ENCODE measurements at regions not wholly inside any gene's neighbourhood (a gene's known extent, or its start where the extent isn't known, plus 50 kb on each side); places are given as distances from the start of the nearest gene placed in this dataset.

DNA sequence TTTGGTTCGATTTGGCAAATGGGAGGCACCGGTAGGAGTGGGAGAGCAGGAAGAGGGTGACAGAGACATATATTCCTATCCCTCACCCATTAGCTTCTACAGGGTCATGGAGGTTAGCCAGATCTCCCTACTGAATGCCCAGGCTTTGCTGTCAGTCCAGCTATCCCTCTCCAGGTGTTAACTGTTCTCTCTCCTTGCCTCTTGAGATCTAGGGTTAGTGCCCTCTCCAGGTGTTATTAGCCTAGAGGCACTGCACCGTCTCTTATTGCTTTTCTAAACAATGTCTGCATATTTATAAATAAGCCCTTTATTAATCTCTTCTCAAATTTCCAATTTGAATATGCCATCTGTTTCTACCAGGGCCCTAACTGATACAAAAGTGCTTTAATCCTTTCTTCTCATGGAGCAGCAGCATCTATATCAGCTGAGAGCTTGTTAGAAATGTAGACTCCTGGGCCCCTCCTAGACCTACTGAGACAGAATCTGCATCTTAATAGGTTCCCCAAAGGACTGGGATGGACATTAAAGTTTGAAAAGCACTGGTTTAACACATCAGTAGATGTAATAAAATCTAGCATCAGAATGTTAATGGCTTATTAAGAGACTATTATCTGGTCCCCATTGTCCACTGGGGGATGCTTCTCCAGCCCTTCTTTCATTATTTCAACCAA, 322.5 kb upstream of the SLC24A2 start:
- TF ChIP-seq EZH2 (IDR thresholded peaks at IDR 0.05; ENCODE audit: borderline replicate concordance, low read depth, low read length, severe bottlenecking) (no peak), GATA2 (IDR thresholded peaks at IDR 0.05; ENCODE audit: insufficient read depth, insufficient read length, low read depth, low read length) (no peak), POLR2A (IDR thresholded peaks at IDR 0.05; ENCODE audit: low read depth, low read length) (no peak), MAX (IDR thresholded peaks at IDR 0.05; ENCODE audit: insufficient read depth, insufficient read length) (no peak), JUN (IDR thresholded peaks at IDR 0.05; ENCODE audit: borderline replicate concordance, insufficient read depth, insufficient read length, low read depth) (no peak), POLR2AphosphoS5 (IDR thresholded peaks at IDR 0.05; ENCODE audit: insufficient read depth, low read depth, low read length) (no peak)
- TF ChIP-seq, protein P1, sequence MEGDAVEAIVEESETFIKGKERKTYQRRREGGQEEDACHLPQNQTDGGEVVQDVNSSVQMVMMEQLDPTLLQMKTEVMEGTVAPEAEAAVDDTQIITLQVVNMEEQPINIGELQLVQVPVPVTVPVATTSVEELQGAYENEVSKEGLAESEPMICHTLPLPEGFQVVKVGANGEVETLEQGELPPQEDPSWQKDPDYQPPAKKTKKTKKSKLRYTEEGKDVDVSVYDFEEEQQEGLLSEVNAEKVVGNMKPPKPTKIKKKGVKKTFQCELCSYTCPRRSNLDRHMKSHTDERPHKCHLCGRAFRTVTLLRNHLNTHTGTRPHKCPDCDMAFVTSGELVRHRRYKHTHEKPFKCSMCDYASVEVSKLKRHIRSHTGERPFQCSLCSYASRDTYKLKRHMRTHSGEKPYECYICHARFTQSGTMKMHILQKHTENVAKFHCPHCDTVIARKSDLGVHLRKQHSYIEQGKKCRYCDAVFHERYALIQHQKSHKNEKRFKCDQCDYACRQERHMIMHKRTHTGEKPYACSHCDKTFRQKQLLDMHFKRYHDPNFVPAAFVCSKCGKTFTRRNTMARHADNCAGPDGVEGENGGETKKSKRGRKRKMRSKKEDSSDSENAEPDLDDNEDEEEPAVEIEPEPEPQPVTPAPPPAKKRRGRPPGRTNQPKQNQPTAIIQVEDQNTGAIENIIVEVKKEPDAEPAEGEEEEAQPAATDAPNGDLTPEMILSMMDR (IDR thresholded peaks at IDR 0.05; ENCODE audit: extremely low read depth in 1 of 2, insufficient read depth in 1 of 2, low read depth in 1 of 2, low read length in 2 of 2), result no peak

Measured in endothelial cell of umbilical vein (primary cell).